GM19395 (cell line): ENCODE measurements at regions not wholly inside any gene's neighbourhood (a gene's known extent, or its start where the extent isn't known, plus 50 kb on each side); places are given as distances from the start of the nearest gene placed in this dataset.

ENCODE experiments used
- ATAC-seq: cut with Tn5 transposase; IDR thresholded peaks from one replicate; pipeline ENCODE4 v1.9.1; 2021; ENCODE audit warnings: mild to moderate bottlenecking, moderate library complexity; ENCODE audit not compliant: unreplicated experiment

DNA sequence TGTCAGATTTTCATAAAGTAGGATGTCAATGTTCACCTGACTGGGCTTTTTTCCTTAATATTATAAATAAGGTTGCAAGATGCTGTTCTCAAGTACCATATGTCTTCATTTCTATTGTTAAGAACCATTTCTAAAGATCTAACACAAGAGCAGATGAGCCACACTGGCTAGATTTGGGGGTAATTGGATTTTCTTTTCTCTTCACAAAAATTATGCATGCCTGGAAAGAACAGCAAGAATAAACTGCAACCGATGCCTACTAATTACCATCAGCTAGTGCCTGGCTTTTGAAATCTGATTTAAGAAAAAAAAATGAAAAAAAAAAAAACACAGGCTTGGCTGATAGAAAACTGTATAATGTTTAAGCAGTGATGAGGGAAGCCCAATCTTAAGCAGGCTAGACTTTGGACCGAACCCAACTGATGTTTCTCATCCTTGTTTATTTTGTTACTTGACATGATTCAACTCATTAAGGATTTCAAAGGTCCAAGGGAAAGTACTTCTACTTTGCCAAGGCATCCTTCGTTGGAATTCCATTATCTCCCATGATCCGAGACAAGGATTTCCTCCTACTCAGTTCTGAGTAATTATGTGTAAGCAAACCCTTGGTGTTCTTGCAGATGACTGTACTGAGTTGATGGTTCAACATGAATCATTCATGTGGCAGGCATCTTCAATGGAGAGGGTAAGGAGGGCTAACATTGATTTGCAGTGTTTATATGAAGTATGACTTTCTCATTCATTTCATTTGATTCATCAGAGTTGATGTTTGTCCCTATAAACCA lies 300.5 kb downstream of the SPRY2 start:
- no peak for ATAC-seq

DNA sequence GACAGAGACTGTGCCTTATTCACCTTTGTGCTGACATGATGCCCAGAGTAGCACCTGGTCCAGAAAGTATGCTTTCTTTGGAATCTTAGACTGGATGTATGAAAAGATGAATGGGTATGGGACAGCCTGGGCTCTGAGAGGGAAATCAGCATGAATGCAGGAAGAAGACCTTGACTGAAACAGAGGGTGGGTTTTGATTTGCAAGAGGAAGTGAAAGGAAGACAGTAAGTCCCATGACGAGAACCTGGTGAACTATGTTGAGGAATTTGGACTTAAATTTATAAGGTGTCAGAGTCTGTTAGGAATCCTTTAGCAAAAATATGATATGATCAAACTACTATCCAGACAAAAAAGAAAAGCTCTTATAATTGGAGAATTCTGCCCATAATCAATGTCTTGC lies 301.9 kb downstream of the SPRY2 start:
- ATAC-seq: peak; percentile 87

DNA sequence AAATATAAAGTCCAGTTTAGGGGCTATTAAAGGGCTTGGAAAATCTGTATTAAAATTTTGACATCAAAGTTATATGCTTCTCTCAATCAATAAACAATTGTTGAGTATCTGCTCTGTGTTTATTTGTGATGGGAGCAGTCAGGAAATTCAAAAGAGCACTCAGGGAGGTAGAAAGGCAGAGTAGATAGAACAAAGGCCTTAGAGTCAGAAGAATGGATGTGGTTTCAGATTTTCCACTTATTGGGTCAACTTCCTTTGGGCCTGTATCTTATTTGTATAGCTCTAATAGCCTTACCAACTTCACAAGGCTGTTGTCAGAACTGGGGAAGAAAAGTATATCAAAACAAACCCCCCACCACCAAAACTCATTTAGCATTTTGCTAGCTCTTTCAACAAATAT lies 302.6 kb downstream of the SPRY2 start:
- ATAC-seq: no peak

DNA sequence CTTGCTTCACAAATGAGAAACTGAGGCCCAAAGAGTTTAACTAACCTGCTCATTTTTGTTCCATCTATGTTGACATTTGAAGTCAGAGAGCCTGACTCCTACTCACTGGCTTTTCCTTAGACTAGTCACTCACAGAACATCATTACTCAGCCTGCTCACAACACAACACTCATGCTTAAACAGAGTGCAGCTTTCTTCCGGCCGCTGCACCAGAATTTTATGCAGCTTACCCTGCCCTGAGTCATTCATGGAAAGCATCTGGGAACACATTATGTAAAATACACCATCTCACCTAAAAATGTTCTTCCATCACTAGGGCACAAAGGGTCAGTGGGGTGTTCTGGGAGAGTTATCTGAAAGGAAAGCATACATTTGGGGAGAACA lies 303.4 kb downstream of the SPRY2 start:
- no peak for ATAC-seq

DNA sequence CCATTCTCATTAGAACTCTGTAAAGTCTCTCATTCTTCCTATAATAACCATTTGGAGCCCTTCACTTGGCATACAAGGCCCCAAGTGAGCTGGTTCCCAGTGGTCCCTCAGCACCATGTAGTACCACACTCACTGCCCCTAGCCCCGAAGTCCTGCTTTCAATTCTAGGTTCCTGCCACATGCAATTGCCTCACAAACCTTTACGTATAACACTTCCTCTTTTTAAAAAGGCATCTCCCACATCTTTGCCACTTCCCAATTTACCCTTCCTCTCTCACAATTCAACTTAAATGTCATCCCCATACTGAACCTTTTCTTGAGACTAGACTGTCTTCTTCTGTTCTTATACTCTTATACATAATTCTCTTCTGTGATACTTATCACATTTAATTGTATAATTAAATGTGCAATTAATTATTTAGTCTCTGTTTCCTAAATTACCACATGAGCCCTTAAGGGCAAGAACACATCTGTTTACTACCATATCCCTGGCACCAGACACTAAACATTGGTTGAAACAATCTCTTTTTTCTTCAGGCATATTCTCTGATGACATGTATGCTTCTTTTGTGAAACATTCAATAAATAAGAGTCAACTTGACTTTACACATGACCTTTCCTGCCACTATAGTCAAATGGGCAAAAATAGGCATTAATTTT lies 304.0 kb downstream of the SPRY2 start:
- peak; percentile 46 for ATAC-seq

DNA sequence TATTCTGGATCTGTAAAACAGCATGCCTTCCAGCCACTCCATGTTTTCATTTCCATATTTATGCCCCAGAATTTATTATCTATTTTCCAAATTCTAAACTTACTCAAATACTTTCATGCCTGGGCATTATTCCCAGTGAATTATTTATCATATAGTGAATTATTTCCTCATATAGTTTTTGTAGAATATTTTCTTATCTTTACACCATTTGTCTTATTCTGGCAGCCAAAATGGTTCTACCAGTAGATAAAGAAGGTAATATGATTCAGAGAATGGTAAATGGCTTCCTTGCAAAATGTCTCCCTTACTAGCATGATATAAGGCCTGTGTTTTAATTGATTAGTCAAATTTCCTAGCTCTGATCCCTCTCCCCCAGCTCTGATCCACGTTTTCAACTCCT lies 305.8 kb downstream of the SPRY2 start:
- no peak for ATAC-seq

DNA sequence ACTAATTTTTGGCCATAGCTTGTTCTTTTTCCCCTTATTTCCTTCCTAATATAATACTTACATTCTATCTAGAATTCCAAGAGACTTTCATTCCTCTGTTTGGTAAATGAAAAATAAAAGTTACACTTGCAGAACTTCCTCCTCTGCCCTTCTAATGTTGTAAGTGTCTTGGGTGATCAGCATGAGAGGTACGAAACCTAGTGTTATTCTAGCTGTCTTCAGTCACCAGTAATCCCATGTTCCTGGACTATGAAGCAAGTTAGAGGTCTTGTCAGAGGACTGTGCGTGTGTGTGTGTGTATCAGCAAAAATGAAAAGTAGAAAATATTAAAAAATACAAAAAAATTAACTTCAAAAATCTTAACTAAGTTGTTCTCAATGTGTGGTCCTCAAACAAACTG lies 307.0 kb downstream of the SPRY2 start:
- no peak for ATAC-seq

DNA sequence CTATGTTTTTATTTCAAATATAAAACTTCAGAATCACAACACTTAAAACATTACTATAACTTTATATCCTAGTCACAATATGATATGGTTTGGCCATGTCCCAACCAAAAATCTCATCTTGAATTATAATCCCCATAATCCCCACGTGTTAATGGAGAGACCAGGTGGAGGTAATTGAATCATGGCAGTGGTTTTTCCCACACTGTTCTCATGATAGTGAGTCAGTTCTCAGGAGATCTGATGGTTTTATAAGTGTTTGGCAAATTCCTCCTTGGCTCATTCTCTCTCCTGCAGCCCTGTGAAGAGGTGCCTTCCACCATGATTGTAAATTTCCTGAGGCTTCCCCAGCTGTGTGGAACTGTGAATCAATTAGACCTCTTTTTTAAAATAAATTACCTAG lies 307.6 kb downstream of the SPRY2 start:
- ATAC-seq: no peak

DNA sequence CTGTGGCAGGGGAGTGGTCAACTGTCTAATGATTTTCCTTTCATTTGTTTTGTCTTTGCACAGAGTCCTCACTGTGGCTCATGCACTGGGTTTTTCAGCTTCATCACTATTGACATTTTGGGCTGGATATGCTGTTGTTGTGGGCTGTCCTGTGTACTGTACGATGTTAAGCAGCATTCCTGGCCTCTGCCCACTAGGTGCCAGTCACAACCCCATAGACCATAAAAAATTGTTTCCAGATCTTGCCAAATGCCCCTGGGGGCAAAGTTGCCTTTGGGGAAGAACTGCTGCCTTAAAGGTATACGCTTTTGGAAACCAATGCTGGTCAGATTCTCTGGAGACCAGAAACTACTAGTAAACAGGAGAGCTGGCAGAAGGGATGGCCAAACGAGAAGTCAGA lies 310.4 kb downstream of the SPRY2 start:
- ATAC-seq: no peak

DNA sequence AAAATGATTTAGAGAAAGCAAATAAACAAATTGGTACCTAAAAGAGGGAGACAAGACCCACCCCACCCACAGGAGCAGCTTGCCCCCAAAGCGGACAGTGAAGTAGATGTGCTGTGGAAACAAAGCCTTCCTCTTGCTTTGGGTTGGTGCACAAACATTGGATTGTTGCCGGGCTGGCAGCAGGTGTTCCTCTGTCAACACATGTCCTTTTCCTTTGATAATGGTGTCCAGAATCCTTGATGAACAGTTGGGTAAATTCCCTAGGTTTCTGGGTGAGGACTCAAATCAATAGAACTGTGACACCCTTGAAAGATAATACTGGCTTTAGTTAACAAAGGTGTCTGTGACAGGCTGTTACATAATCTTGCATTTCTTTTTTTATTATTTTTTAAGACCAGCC lies 311.8 kb downstream of the SPRY2 start:
- ATAC-seq: no peak

DNA sequence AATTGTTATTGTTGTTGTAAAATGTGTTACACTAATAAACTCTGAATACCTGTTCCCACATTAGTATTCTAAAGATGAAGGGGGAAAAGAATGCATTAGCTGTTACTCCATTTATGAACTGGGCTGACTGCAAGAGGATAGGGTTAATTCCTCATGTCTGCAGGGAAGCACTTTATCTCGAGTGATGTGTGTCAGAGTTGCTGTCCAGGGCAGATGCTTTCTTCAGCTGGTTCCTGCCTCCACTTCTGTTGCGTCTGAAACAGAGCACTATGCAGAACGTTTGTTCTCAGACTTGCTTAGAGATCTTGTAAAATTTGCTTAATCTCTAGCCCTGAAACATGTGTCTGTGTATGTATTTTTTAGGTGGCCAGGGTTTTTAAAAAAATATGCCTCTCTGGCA lies 318.8 kb downstream of the SPRY2 start:
- ATAC-seq: no peak

DNA sequence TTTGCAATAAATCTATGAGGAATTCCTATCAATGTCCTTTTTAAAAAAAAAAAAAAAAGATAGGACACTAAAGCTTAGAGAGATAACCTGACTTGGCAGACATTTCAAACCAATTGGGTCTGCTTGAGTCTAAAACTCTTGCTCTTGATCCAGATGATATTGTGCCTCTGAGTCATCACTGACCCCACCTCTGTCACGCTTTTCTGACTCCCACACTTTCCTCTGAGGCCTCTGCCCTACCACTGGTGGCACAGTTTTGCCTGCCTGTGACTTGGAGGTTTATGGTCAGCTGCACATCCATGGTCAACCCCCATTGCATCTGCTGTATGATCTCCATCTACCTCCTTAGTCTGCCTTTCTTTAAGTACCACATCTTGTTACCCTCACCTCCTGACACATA lies 328.7 kb downstream of the SPRY2 start:
- ATAC-seq: peak; percentile 54

DNA sequence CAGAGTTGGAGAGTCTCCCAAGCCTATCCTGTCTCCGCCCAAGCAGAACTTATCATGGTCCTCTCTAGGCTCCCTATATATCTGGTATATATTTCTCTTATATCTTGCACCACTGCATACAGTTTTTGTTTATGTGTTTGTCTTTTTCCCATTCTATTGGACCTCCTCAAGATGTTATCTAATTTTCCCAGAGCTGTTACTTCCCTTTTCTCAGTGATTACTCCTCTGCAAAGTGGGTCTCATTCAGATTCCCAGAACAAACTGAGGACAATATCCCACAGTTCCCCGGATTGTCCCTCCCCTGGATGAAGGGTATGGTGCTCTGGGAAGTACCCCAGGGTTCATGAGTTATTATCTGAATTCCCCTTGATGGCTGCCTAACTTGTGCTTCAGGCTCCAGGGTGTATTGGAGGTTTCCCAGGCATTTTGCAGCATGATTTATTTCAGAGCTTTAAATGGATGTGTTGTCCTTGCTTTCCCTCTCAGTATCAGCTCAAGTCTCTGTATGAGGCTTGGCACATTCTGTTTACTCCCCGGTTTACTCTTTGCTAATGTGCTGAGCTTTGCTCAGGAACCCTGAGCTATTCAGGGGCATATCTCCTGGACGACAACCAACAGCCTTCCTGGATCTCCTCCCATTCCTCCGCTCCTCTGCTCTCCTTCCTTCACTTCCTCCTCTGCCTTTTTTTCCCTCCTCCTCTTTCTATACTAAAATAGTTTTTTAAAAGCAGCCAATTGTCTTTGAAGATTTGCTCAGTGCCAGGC lies 329.3 kb downstream of the SPRY2 start:
- no peak for ATAC-seq

DNA sequence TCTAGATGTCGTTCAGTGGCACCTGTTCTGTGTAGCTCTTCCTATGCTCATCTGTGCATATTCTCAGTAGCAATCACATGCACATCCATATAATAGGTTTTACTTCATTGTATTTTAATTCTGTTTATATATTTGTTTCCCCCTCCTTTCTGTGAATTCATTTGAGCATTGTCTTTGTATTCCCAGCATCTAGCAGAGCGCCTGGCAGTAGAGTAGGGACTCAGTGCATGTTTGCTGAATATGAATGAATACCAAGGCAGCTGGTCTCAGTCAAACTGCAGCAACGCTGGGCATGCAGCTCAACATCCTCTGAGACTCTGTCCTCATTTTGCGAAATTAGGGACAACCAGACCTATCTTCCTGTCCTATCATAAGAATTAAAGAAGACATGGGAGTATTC lies 330.1 kb downstream of the SPRY2 start:
- ATAC-seq: no peak

DNA sequence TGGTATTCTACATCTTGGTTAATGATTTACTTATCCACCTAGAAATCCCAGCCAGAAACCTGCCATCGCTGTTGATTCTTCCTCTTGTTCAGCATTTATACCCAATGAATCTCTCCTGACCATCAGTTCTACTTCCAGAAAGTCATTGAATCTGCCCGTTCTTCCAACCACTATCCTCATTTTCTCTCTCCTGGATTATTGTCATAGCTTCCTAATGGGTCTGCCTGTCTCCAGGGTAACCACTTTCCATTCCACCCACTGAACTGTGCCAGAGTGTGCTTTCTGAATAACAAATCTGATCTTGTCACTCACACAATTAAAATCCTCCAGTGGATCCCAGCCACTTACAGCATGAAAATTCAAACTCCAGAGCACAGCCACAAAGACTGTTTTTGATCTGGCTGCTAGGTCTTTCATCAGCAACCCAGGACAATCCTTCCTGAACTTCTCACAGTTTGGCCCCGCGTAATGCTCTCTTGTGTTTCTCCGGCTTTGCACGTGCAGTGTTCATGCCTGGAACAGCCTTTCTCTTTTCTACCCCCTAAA lies 330.6 kb downstream of the SPRY2 start:
- ATAC-seq: no peak

DNA sequence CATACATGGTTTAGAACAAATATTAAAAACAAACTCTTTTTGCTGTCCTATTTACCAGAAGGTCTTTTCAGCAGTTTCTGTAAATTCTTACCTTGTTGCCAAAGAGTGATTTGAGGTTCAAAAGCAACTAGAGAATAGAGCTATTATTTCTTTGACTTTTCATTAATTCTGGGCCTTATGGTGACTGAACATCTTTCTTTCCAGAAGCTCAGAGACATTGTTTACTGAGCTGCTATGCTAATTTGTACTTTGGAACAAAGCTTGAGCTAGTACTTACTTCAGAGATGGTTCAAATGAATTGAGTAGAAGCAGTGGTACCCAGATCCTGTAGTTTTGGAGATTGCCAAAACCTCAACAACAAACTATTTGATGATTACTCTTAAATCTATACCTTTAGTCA lies 331.2 kb downstream of the SPRY2 start:
- no peak for ATAC-seq

DNA sequence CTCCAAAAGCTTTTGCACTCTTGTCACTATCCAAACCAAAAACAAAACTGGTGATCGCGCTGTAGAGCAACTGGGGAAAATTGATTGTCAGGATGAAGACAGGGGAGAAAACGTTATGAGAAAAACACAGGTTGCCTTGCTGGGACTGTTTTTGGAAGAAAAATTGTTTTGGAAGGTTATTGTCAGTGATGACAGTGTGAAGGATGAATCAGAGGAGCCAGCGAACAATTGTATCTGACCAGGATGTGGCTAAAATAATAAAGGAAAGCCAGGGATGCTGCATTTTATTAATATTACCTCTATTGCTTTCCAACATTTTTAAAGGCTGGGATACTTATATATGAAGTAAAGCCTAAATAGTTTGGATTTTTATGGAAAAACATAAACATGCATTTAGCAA lies 334.0 kb downstream of the SPRY2 start:
- ATAC-seq: no peak

DNA sequence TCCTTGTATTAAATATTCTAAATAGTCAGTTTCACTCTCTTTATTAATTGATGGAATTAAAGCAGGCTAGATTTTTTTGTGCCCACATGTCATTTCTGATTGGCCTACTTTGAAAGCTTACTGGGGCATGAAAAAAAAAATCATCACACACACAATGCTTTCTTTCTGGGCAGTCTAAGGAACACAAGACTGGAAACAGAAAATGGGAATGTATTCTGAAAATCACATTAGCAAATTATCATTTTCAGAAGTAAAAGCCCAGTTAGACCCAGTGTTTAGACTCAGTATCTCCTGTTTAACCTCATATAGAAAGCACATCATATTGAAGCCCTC lies 339.4 kb downstream of the SPRY2 start:
- ATAC-seq: no peak

DNA sequence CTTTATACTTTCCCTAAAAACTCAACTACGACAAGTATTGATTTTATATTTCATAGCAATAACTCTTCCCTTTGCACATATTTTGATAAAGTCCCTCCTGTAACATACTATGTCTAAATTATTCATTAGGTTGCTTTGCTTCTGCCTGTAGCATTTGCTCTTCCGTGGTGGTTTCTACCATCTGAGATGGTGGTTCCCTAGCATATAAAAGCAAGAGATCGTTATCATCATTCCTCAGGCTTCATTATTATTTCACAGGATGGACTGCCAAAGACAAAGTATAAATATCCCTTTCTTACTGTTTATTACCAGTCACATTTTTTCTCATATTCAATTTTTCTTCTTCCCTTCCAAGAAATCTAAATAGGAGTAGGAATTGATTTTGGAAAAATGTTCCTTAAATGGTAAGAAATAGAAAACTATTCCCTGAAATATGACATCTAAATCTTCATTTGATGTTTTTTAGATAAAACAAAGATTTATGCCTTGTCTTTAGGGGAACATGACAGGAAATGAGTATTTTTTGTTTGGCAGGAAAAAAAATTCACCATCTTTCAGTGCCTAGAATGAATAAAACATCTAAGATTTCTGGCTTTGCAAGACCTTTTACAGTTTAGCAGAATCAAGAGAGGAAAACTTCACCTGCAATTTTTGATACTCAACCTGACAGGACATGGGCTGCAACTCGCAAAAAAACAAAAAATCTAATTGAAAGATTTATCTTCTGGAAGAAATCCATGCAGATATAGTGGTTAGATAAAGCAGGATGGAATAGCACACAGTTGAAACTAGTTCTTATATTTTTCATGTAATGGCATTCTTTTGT lies 340.0 kb downstream of the SPRY2 start:
- no peak for ATAC-seq

DNA sequence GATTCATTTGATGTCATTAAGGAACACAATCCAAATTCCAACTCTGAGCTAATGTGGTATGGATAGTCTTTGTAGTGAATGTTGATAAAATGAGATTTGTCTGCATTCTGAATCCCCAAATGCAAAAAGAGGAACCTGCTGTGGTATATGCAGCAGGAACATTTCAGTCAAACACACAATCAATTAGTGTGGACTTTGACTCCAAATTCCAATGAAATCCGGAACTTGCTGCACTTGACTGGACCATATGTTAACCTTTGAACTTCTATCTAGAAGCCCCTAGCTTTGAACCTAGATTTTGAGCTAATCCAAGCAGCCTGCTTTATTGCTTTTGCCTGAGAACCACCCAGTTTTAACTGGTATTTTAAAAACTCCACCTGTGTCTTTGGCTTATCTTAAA lies 341.3 kb downstream of the SPRY2 start:
- no peak for ATAC-seq

DNA sequence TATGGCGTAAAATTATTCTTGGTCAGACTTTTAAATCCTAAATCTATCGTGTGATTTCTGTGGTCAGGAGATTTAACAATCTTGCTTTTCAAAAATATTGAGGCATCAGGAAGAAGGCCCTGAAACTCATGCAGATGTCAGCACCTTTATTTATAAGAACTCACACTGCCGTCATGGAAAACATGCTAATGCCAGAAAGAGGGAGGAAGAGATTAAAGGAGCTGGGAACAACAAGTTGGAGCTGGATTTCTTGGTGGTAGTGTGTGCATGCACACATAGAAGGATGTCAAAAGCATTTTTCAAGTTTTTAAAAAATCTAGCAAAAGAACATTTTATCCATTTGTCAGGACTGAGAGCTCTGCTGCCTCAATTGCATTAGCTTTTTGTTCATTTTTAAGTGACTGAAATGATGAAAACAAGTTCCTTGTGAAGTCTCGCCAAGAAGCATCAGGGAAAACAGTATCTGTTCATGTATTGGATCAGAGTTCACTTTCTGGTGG lies 342.5 kb downstream of the SPRY2 start:
- no peak for ATAC-seq
